ENCODE measurements at regions not wholly inside any gene's neighbourhood (a gene's known extent, or its start where the extent isn't known, plus 50 kb on each side); places are given as distances from the start of the nearest gene placed in this dataset.
A peak's percentile ranks its signal among the peaks of the same experiment; 100 is the strongest.

DNA sequence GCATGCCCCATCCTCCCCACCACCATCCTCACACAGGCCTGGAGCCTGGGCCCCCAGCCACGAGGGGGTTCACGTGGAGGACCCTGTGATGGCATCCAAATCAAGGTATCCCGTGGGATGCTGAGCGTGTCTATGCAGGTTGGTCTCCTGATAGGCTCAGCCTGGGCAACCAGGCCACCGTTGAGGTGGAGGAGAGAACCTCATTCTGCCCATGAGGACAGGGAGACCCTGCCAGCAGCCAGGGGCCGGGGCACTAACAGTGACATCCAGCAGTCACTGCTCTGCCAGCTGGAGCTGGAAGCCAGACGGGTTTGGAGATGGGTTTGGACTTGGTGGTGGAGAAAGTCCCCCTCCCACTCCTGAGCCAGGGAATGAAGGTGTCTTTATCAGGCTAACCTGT lies 582.8 kb downstream of the MATN1 start (continued):
- TF ChIP-seq, protein P1, sequence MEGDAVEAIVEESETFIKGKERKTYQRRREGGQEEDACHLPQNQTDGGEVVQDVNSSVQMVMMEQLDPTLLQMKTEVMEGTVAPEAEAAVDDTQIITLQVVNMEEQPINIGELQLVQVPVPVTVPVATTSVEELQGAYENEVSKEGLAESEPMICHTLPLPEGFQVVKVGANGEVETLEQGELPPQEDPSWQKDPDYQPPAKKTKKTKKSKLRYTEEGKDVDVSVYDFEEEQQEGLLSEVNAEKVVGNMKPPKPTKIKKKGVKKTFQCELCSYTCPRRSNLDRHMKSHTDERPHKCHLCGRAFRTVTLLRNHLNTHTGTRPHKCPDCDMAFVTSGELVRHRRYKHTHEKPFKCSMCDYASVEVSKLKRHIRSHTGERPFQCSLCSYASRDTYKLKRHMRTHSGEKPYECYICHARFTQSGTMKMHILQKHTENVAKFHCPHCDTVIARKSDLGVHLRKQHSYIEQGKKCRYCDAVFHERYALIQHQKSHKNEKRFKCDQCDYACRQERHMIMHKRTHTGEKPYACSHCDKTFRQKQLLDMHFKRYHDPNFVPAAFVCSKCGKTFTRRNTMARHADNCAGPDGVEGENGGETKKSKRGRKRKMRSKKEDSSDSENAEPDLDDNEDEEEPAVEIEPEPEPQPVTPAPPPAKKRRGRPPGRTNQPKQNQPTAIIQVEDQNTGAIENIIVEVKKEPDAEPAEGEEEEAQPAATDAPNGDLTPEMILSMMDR (IDR thresholded peaks at IDR 0.05; ENCODE audit: low read depth, low read length, missing input control) = no peak
- TF ChIP-seq JUND (IDR thresholded peaks at IDR 0.05) = no peak
- TF ChIP-seq HNF4G (IDR thresholded peaks at IDR 0.05) = no peak
- TF ChIP-seq, protein P2, sequence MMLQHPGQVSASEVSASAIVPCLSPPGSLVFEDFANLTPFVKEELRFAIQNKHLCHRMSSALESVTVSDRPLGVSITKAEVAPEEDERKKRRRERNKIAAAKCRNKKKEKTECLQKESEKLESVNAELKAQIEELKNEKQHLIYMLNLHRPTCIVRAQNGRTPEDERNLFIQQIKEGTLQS (IDR thresholded peaks at IDR 0.05) = no peak

DNA sequence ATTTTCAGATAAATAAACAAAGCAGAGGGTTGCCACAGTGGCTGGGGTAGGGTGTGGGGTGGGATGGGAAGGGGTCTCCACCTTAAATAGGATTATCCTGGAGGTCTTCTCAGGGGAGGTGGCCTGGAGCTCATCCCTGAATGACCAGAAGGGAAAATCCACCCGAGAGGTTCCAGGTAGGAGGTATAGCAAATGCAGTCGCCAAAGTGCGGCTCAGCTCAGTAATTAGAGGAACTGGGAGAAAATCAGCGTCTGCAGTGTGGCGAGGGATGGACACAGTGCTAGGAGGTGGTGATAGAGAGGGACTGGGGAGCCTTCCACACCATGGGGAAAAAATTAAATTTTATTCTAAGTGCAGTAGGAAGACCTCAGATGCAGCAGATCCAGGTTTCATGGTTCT lies 584.5 kb downstream of the MATN1 start:
- Histone ChIP-seq H3K9me3 (ENCODE audit: control insufficient read depth in 4 of 4, low read length in 3 of 4) (peaks cover 0 to 2% (median 0%) of the 10 kb centered on the region in 4 donors), H3K27ac (ENCODE audit: low read depth in 1 of 2, low read length in 2 of 2) (no peak overlapping the region), H3K4me1 (ENCODE audit: control insufficient read depth in 4 of 4, insufficient read depth in 4 of 4, low read length in 3 of 4) (no peaks in the 10 kb centered on the region), H3K27me3 (ENCODE audit: control insufficient read depth in 4 of 4, insufficient read depth in 4 of 4, low read length in 3 of 4) (no peaks in the 10 kb centered on the region), H3K4me3 (ENCODE audit: low read depth in 1 of 3, low read length in 3 of 3) (no peak overlapping the region), H3K36me3 (ENCODE audit: control insufficient read depth in 4 of 4, insufficient read depth in 3 of 4, low read depth in 1 of 4, low read length in 3 of 4) (no peaks in the 10 kb centered on the region), H3K9ac (ENCODE audit: low read depth in 1 of 2, low read length in 2 of 2) (no peak overlapping the region)
- peak; percentile 14 for DNase-seq (ENCODE audit: low spot score)
- 90% methylated on average over 5 of the region's 5 CpGs for WGBS
- TF ChIP-seq RXRA (IDR thresholded peaks at IDR 0.05) (no peak), NR2F2 (IDR thresholded peaks at IDR 0.05) (no peak), FOXA1 (IDR thresholded peaks at IDR 0.05) (no peak), SP1 (IDR thresholded peaks at IDR 0.05) (no peak)
- TF ChIP-seq, protein P2 (IDR thresholded peaks at IDR 0.05) = no peak
- TF ChIP-seq, protein P1 (IDR thresholded peaks at IDR 0.05; ENCODE audit: low read depth, low read length, missing input control) = no peak

DNA sequence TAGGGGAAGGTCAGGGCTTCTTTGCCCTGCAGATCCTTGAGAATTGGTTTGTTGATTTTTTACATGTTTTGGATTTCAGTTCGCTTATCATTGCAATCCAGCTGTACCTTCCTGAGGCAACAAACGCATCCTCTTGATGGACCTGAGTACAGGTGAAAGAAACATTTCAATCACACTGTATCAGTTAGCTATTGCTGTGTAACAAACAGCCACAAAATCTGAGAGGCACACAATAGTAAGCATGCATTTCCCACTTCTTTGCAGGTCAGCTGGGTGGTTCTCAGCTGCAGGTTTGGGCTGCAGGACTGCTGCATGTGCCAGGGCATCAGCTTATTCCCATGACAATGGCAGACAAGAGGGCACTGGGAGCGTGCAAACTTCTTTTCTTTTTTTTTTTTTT lies 586.4 kb downstream of the MATN1 start:
- Histone ChIP-seq H3K9ac (ENCODE audit: low read depth in 1 of 2, low read length in 2 of 2) (no peak overlapping the region), H3K4me1 (ENCODE audit: control insufficient read depth in 4 of 4, insufficient read depth in 4 of 4, low read length in 3 of 4) (no peaks in the 10 kb centered on the region), H3K27me3 (ENCODE audit: control insufficient read depth in 4 of 4, insufficient read depth in 4 of 4, low read length in 3 of 4) (no peaks in the 10 kb centered on the region), H3K4me3 (ENCODE audit: low read depth in 1 of 3, low read length in 3 of 3) (no peak overlapping the region), H3K27ac (ENCODE audit: low read depth in 1 of 2, low read length in 2 of 2) (no peak overlapping the region), H3K36me3 (ENCODE audit: control insufficient read depth in 4 of 4, insufficient read depth in 3 of 4, low read depth in 1 of 4, low read length in 3 of 4) (no peaks in the 10 kb centered on the region), H3K9me3 (ENCODE audit: control insufficient read depth in 4 of 4, low read length in 3 of 4) (peaks cover 0 to 2% (median 0%) of the 10 kb centered on the region in 4 donors)
- peak; percentile 3 for DNase-seq (ENCODE audit: low spot score)
- TF ChIP-seq, protein P3, sequence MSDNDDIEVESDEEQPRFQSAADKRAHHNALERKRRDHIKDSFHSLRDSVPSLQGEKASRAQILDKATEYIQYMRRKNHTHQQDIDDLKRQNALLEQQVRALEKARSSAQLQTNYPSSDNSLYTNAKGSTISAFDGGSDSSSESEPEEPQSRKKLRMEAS (IDR thresholded peaks at IDR 0.05) = no peak
- 80% methylated on average over 3 of the region's 3 CpGs for WGBS

DNA sequence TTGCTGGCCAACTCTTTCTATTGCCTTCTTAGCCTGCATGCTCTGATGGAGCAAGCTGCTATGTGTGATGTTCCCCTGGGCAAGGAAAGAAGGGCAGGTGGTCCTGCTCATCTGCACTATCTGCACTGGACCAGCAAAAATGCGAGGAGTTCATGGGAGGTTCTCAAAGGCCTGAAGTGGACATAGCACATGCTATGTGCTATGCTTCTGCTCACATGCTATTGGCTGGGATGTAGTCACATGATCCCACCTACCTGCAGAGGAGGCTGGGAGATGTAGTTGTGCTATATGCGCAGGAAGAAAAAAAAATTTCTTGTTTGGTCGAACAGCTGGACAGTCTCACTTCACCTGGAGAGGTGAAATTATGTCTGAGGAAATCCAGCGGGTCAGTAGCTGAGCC lies 587.7 kb downstream of the MATN1 start:
- H3K4me1 ChIP-seq (ENCODE audit: control insufficient read depth in 4 of 4, insufficient read depth in 4 of 4, low read length in 3 of 4) = no peaks in the 10 kb centered on the region
- H3K4me3 ChIP-seq (ENCODE audit: low read depth in 1 of 3, low read length in 3 of 3) = no peak overlapping the region
- DNase-seq (ENCODE audit: low spot score) = no peak
- no peaks in the 10 kb centered on the region for H3K27me3 ChIP-seq (ENCODE audit: control insufficient read depth in 4 of 4, insufficient read depth in 4 of 4, low read length in 3 of 4)
- H3K27ac ChIP-seq (ENCODE audit: low read depth in 1 of 2, low read length in 2 of 2) = no peak overlapping the region
- H3K36me3 ChIP-seq (ENCODE audit: control insufficient read depth in 4 of 4, insufficient read depth in 3 of 4, low read depth in 1 of 4, low read length in 3 of 4) = no peaks in the 10 kb centered on the region
- H3K9ac ChIP-seq (ENCODE audit: low read depth in 1 of 2, low read length in 2 of 2) = no peak overlapping the region
- TF ChIP-seq FOXA1 (IDR thresholded peaks at IDR 0.05) = no peak
- no peak for TF ChIP-seq HNF4G (IDR thresholded peaks at IDR 0.05)
- TF ChIP-seq HNF4A (conservative IDR thresholded peaks at IDR 0.05) = no peak
- no peak for TF ChIP-seq GABPA (IDR thresholded peaks at IDR 0.05 in 1 of 2, conservative IDR thresholded peaks at IDR 0.05 in 1 of 2)
- no peak for TF ChIP-seq YY1 (IDR thresholded peaks at IDR 0.05)
- TF ChIP-seq TAF1 (conservative IDR thresholded peaks at IDR 0.05) = no peak
- peaks cover 0 to 2% (median 0%) of the 10 kb centered on the region in 4 donors for H3K9me3 ChIP-seq (ENCODE audit: control insufficient read depth in 4 of 4, low read length in 3 of 4)
- WGBS = 78% methylated on average over 4 of the region's 4 CpGs
